GM12864 (cell line): ENCODE measurements at regions not wholly inside any gene's neighbourhood (a gene's known extent, or its start where the extent isn't known, plus 50 kb on each side); places are given as distances from the start of the nearest gene placed in this dataset.

Experiments
- DNase-seq: peaks from one replicate; pipeline ENCODE4 v3.0.0-alpha.2; 2011; ENCODE audit warnings: low read depth
- H3K4me3 ChIP-seq: 2 replicates; pipeline ENCODE4 v1.5.1; 2011; ENCODE audit warnings: mild to moderate bottlenecking, low read depth, low read length, control low read depth
- CTCF ChIP-seq: IDR thresholded peaks from 2 replicates; pipeline ENCODE4 v1.5.1; 2011; ENCODE audit warnings: low read depth, mild to moderate bottlenecking, moderate library complexity, low read length, control low read depth, inconsistent platforms; ENCODE audit errors: missing control alignments

GRCh38 chr14:98197933-98198332, 1074.1 kb downstream of the BCL11B start:
- no peak overlapping the region for H3K4me3 ChIP-seq
- DNase-seq = no peak
- no peak for TF ChIP-seq CTCF

GRCh38 chr14:98198385-98198784, 1073.6 kb downstream of the BCL11B start:
- no peak for TF ChIP-seq CTCF
- no peak overlapping the region for H3K4me3 ChIP-seq
- no peak for DNase-seq

GRCh38 chr14:98200601-98201000, 1071.4 kb downstream of the BCL11B start:
- no peak for TF ChIP-seq CTCF
- no peak overlapping the region for H3K4me3 ChIP-seq
- DNase-seq = no peak

- H3K4me3 ChIP-seq = no peak overlapping the region
- TF ChIP-seq CTCF = no peak
- DNase-seq = no peak
Measured at GRCh38 chr14:98203421-98203820, 1068.6 kb downstream of the BCL11B start.

- TF ChIP-seq CTCF = no peak
- no peak overlapping the region for H3K4me3 ChIP-seq
- no peak for DNase-seq
Measured at GRCh38 chr14:98204139-98204538, 1067.9 kb downstream of the BCL11B start.

- H3K4me3 ChIP-seq = no peak overlapping the region
- no peak for TF ChIP-seq CTCF
- no peak for DNase-seq
Measured at GRCh38 chr14:98207415-98207814, 1064.6 kb downstream of the BCL11B start.

- no peak overlapping the region for H3K4me3 ChIP-seq
- DNase-seq = no peak
- TF ChIP-seq CTCF = no peak
Measured at GRCh38 chr14:98208211-98208611, 1063.8 kb downstream of the BCL11B start.
